MCF 10A (cell line): ENCODE measurements at regions not wholly inside any gene's neighbourhood (a gene's known extent, or its start where the extent isn't known, plus 50 kb on each side); places are given as distances from the start of the nearest gene placed in this dataset.

Experiments used
- BruUV-seq: library from RNA; stranded (reverse); fragments of 400-500 nt; replicated peaks from 2 replicates; lab custom pipeline; 2021; lab: Mats Ljungman, UMichigan
- CTCF ChIA-PET: fragments of 300-600 bp; sonication (Branson Sonifier 250); formaldehyde crosslinking; extraction: SDS; loops from one replicate; lab custom pipeline; 2021; ENCODE audit warnings: antibody characterized with exemption, inconsistent platforms; lab: Yijun Ruan, JAX
- POLR2A ChIA-PET: fragments of 300-600, 350-650 bp; sonication (Branson Sonifier 250); formaldehyde crosslinking; extraction: SDS; loops from one replicate; lab custom pipeline; 2020; ENCODE audit warnings: antibody characterized with exemption, inconsistent platforms; lab: Yijun Ruan, JAX
- DNase-seq: peaks from one replicate; pipeline ENCODE4 v3.0.0-alpha.2; 2018; ENCODE audit not compliant: unreplicated experiment
- H3K27ac Mint-ChIP-seq: one replicate; pipeline ENCODE4 v1.8.0; 2022; ENCODE audit warnings: mild to moderate bottlenecking, low read depth, mixed read lengths; ENCODE audit not compliant: unreplicated experiment
- H3K27me3 Mint-ChIP-seq: one replicate; pipeline ENCODE4 v1.8.0; 2022; ENCODE audit warnings: mixed read lengths; ENCODE audit not compliant: insufficient read depth, unreplicated experiment
- H3K36me3 Mint-ChIP-seq: one replicate; pipeline ENCODE4 v1.8.0; 2022; ENCODE audit warnings: mild to moderate bottlenecking, moderate library complexity, mixed read lengths; ENCODE audit not compliant: insufficient read depth, unreplicated experiment
- H3K4me1 Mint-ChIP-seq: one replicate; pipeline ENCODE4 v1.8.0; 2022; ENCODE audit warnings: mixed read lengths; ENCODE audit not compliant: insufficient read depth, unreplicated experiment
- H3K4me3 Mint-ChIP-seq: one replicate; pipeline ENCODE4 v1.8.0; 2022; ENCODE audit warnings: mild to moderate bottlenecking, moderate library complexity, mixed read lengths; ENCODE audit not compliant: unreplicated experiment
- H3K9me3 Mint-ChIP-seq: one replicate; pipeline ENCODE4 v1.8.0; 2022; ENCODE audit warnings: mixed read lengths; ENCODE audit not compliant: unreplicated experiment
- intact Hi-C: fragments of 100-400 bp; cut with micrococcal nuclease; formaldehyde crosslinking; loops from 2 replicates; pipeline ENCODE4 v1.14.1; 2022
- TF ChIP-seq, protein P1 (sequence below): fragments of 200-600 bp; IDR thresholded peaks from one replicate; pipeline ENCODE4 v1.8.0; 2022; ENCODE audit warnings: antibody characterized with exemption, mild to moderate bottlenecking; ENCODE audit not compliant: unreplicated experiment

DNA sequence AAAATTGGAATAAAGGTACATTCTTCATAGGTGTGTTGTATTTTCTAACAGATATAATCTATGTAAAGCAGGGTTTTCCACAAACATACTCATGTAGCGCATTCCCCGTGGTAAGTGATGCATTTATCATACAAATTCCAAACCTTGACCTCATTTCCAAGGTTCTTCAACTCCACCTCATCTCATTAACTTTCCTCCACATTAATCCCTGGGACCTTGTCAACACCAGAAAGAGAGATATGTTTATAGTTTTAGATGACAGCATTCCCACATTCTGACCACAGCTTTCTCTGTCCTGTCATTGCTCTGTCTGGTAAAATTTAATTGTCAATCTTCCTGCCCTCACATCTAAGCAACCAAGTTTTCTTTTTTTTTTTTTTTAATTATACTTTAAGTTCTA, 415.1 kb downstream of the TMEM161B start:
- TF ChIP-seq, protein P1, sequence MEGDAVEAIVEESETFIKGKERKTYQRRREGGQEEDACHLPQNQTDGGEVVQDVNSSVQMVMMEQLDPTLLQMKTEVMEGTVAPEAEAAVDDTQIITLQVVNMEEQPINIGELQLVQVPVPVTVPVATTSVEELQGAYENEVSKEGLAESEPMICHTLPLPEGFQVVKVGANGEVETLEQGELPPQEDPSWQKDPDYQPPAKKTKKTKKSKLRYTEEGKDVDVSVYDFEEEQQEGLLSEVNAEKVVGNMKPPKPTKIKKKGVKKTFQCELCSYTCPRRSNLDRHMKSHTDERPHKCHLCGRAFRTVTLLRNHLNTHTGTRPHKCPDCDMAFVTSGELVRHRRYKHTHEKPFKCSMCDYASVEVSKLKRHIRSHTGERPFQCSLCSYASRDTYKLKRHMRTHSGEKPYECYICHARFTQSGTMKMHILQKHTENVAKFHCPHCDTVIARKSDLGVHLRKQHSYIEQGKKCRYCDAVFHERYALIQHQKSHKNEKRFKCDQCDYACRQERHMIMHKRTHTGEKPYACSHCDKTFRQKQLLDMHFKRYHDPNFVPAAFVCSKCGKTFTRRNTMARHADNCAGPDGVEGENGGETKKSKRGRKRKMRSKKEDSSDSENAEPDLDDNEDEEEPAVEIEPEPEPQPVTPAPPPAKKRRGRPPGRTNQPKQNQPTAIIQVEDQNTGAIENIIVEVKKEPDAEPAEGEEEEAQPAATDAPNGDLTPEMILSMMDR, result no peak
- Mint-ChIP-seq H3K9me3 (peaks cover 6% of the 10 kb centered on the region), H3K4me1 (no peaks in the 10 kb centered on the region), H3K27ac (no peak overlapping the region), H3K27me3 (peaks cover 27% of the 10 kb centered on the region), H3K4me3 (no peak overlapping the region), H3K36me3 (no peaks in the 10 kb centered on the region)
- DNase-seq, result no peak
- ChIA-PET CTCF (no interaction called here), POLR2A (no interaction called here)
- BruUV-seq, result no TSS peak
- intact Hi-C loops, result no loop called here

- no TSS peak for BruUV-seq
- no peak for DNase-seq
- intact Hi-C loops, result no loop called here
- H3K9me3 Mint-ChIP-seq, result peaks cover 2% of the 10 kb centered on the region
- ChIA-PET POLR2A (no interaction called here), CTCF (no interaction called here)
- H3K36me3 Mint-ChIP-seq, result no peaks in the 10 kb centered on the region
- H3K27ac Mint-ChIP-seq, result no peak overlapping the region
- no peaks in the 10 kb centered on the region for H3K4me1 Mint-ChIP-seq
- H3K27me3 Mint-ChIP-seq, result peaks cover 38% of the 10 kb centered on the region
- TF ChIP-seq, protein P1, result no peak
- no peak overlapping the region for H3K4me3 Mint-ChIP-seq
Observed at GRCh38 chr5:87851603-87852002, 417.0 kb downstream of the TMEM161B start.

- H3K27me3 Mint-ChIP-seq, result peaks cover 38% of the 10 kb centered on the region
- H3K36me3 Mint-ChIP-seq, result no peaks in the 10 kb centered on the region
- intact Hi-C loops, result no loop called here
- H3K27ac Mint-ChIP-seq, result no peak overlapping the region
- TF ChIP-seq, protein P1, result no peak
- CTCF ChIA-PET, result no interaction called here
- POLR2A ChIA-PET, result no interaction called here
- no peaks in the 10 kb centered on the region for H3K4me1 Mint-ChIP-seq
- DNase-seq, result no peak
- BruUV-seq, result no TSS peak
- no peaks in the 10 kb centered on the region for H3K9me3 Mint-ChIP-seq
- no peak overlapping the region for H3K4me3 Mint-ChIP-seq
Observed at GRCh38 chr5:87850843-87851242, 417.8 kb downstream of the TMEM161B start.

DNA sequence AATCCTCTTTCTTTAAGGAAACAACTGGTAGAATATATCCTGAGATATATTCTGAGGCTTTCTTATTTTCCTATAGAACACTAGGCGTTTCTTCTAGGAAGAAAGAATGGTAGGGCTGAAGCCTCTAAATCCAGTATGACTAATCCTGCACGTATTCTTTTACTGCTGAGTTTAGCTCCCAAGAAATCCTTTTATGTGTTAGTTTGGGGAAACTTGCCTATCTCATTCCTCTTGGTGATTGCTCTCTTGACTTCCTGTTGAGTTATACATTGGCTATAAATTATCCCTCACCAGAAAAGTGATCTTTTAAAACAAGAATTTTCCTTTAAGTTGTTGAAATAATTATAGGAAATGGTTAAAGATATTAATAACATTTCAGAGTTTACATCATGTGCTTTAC, 422.9 kb downstream of the TMEM161B start:
- Mint-ChIP-seq H3K4me1 (no peaks in the 10 kb centered on the region), H3K27me3 (peaks cover 48% of the 10 kb centered on the region), H3K27ac (no peak overlapping the region), H3K36me3 (no peaks in the 10 kb centered on the region), H3K9me3 (peaks cover 9% of the 10 kb centered on the region), H3K4me3 (no peak overlapping the region)
- no peak for DNase-seq
- intact Hi-C loops, result no loop called here
- ChIA-PET CTCF (interaction anchor here (0.7 to 1.6 kb wide), 2 partner anchors 8 to 19 kb away, joined by 3 read pairs; no protein-coding TSS in a partner anchor), POLR2A (interaction anchor here (0.9 kb wide), 1 partner anchor 128 kb away, joined by 4 read pairs; no protein-coding TSS in a partner anchor)
- TF ChIP-seq, protein P1, result no peak
- BruUV-seq, result no TSS peak
